ENCODE measurements at regions not wholly inside any gene's neighbourhood (a gene's known extent, or its start where the extent isn't known, plus 50 kb on each side); places are given as distances from the start of the nearest gene placed in this dataset.

GRCh38 chr5:57094753-57095683 is 78.8 kb upstream of the GPBP1 start:
- intact Hi-C loops (cut with DNase I; ENCODE audit: low total_unique reads) = no loop called here
- Histone ChIP-seq H3K27ac (peak overlapping the region in 1 of 2 donors; percentile 1), H3K36me3 (ENCODE audit: low read depth, missing control alignments) (no peaks in the 10 kb centered on the region), H3K4me3 (no peak overlapping the region), H3K4me1 (no peaks in the 10 kb centered on the region), H3K27me3 (no peaks in the 10 kb centered on the region), H3K9me3 (no peaks in the 10 kb centered on the region)
- TF ChIP-seq, protein P1, sequence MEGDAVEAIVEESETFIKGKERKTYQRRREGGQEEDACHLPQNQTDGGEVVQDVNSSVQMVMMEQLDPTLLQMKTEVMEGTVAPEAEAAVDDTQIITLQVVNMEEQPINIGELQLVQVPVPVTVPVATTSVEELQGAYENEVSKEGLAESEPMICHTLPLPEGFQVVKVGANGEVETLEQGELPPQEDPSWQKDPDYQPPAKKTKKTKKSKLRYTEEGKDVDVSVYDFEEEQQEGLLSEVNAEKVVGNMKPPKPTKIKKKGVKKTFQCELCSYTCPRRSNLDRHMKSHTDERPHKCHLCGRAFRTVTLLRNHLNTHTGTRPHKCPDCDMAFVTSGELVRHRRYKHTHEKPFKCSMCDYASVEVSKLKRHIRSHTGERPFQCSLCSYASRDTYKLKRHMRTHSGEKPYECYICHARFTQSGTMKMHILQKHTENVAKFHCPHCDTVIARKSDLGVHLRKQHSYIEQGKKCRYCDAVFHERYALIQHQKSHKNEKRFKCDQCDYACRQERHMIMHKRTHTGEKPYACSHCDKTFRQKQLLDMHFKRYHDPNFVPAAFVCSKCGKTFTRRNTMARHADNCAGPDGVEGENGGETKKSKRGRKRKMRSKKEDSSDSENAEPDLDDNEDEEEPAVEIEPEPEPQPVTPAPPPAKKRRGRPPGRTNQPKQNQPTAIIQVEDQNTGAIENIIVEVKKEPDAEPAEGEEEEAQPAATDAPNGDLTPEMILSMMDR (IDR thresholded peaks at IDR 0.05) = no peak
- TF ChIP-seq POLR2A (IDR thresholded peaks at IDR 0.05) = no peak
- 63 to 75% methylated on average over 10 of the region's 10 CpGs for WGBS, 2 donors
- DNase-seq = peak; percentile 70

DNA sequence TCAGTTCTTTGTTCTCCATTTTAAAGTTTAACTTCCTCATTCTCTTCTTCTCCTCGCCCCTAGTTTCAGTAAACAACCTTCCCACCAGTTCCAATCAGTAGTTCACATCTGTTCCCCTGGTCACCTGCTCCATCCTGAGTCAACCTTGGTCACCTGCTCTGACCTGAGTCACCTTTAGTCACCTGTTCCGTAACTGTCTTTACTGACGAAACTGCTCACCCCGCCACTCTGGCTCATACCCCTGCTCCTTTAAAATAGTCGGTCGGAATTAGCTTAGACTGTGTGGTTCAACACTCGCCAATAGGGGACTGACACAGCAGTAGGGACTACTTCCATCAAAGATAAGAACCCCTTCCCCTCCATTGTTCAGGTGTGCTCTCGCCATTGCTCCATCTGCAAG is 76.3 kb upstream of the GPBP1 start:
- intact Hi-C loops (cut with DNase I; ENCODE audit: low total_unique reads) = no loop called here
- WGBS, 2 donors = 95% methylated on average over 8 of the region's 8 CpGs
- H3K9me3 ChIP-seq = no peaks in the 10 kb centered on the region
- no peak for DNase-seq
- no peak for TF ChIP-seq POLR2A (IDR thresholded peaks at IDR 0.05)
- TF ChIP-seq, protein P1 (IDR thresholded peaks at IDR 0.05) = no peak
- no peaks in the 10 kb centered on the region for H3K27me3 ChIP-seq
- no peak overlapping the region for H3K27ac ChIP-seq
- H3K4me1 ChIP-seq = no peaks in the 10 kb centered on the region
- no peak overlapping the region for H3K4me3 ChIP-seq
- H3K36me3 ChIP-seq (ENCODE audit: low read depth, missing control alignments) = no peaks in the 10 kb centered on the region

DNA sequence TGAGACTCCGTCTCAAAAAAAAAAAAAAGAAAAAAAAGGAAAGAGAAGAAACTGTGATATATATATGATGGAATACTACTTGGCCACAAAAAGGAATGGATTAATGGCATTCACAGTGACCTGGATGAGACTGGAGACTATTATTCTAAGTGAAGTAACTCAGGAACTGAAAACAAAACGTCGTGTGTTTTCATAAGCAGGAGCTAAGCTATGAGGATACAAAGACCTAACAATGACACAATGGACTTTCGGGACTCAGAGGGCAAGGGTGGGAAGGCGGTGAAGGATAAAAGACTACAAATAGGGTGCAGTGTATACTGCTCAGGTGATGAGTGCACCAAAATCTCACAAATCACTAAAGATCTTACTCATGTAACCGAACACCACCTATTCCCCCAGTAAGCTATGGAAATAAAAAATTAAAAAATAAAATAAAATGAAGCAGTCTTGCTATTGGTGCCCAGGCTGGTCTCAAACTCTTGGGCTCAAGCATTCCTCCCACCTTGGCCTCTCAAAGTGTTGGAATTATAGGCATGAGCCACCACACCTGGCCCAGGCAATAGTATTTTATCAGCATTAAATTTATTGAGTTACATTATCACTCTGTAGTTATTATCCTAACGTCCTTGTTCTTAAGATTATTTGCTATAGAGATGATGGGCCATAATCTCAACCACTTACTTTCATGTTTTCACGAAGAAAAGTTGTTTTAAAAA is 71.5 kb upstream of the GPBP1 start:
- intact Hi-C loops (cut with DNase I; ENCODE audit: low total_unique reads) = no loop called here
- 77 to 78% methylated on average over 8 of the region's 8 CpGs for WGBS, 2 donors
- no peaks in the 10 kb centered on the region for H3K27me3 ChIP-seq
- DNase-seq = no peak
- no peaks in the 10 kb centered on the region for H3K4me1 ChIP-seq
- no peaks in the 10 kb centered on the region for H3K36me3 ChIP-seq (ENCODE audit: low read depth, missing control alignments)
- no peaks in the 10 kb centered on the region for H3K9me3 ChIP-seq
- TF ChIP-seq, protein P1 (IDR thresholded peaks at IDR 0.05) = no peak
- no peak for TF ChIP-seq POLR2A (IDR thresholded peaks at IDR 0.05)
- H3K4me3 ChIP-seq = no peak overlapping the region
- no peak overlapping the region for H3K27ac ChIP-seq

GRCh38 chr5:57102905-57103255 is 71.0 kb upstream of the GPBP1 start:
- Histone ChIP-seq H3K27ac (no peak overlapping the region), H3K27me3 (no peaks in the 10 kb centered on the region), H3K4me3 (no peak overlapping the region), H3K36me3 (ENCODE audit: low read depth, missing control alignments) (no peaks in the 10 kb centered on the region), H3K4me1 (no peaks in the 10 kb centered on the region), H3K9me3 (no peaks in the 10 kb centered on the region)
- no peak for DNase-seq
- intact Hi-C loops (cut with DNase I; ENCODE audit: low total_unique reads) = no loop called here
- no peak for TF ChIP-seq POLR2A (IDR thresholded peaks at IDR 0.05)
- TF ChIP-seq, protein P1 (IDR thresholded peaks at IDR 0.05) = no peak
